ENCODE measurements at regions not wholly inside any gene's neighbourhood (a gene's known extent, or its start where the extent isn't known, plus 50 kb on each side); places are given as distances from the start of the nearest gene placed in this dataset.

DNA sequence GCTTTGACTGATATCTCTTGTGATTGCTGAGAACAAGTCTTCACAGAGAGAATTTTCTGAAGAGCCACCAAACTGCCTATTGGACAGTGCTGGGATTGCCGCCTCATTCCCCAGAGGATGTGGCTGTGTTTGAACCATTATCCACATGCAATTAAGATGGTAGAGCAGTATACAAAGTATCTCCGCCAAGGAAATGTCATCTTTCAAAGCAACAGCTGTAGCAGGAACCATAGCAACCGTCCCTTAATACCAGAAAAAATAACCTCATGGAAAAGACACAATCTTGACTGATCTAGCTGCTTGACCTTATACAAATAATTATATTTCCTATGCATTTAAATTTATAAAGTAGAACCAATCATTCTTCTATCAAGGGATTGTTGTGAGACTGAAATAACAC, 772.6 kb upstream of the FAM98A start:
- no peak for DNase-seq

DNA sequence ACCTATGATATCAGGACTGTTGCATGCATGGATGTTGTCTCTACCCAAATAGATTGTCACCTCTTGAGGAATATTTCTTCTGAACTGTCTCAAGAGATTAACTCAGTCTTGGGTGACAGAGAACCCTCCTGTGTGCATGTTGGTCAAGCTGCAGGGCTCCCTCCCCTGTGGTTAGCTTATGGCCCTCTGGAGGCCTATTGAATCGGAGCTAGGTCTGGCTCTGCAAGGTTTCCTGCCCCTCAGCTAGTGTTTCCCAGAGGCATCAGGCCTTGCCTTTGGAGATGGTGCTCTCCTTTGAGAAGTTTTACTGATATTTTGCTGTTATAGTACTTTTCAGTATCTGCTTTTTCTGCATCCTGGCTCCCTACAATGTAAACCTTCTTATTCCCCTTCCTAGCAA, 769.2 kb upstream of the FAM98A start:
- no peak for DNase-seq

DNA sequence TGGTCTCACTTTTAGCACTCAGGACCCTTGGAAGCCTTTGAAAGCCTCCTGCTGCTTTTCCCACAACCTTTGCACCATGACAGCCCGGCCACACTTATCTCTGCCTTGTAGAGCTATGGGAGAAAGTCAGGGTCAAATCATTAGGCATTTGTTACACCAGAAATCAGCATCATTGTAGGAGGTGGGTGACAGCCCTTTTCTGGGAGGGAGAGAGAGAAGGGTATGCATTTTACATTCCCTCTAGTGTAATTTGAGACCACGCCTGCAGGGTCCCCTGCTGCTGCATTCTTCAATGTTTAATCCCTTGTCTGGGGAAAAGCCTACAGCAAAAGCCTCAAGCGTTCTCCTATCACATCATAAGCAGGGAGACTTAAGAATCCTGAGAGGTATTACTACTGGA, 766.8 kb upstream of the FAM98A start:
- no peak for DNase-seq

DNA sequence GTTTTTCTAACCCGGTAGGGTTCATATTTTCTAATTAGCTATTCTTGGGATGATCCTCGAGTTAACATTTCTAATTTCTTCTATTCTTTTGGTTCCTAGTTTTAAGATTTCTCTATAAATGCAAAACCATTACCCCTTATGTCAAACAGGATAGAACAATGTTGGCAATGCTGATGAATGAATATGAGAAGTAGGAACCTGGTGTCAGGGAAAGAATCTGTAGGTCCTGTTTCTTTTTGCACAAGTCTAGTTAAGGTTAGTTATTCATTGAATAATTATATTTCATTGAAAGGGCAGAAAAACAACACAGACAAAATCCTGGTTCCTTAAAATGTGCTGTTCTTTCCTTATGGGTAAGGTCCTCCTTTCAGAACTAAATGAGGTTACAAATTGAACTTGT, 766.4 kb upstream of the FAM98A start:
- DNase-seq = no peak

DNA sequence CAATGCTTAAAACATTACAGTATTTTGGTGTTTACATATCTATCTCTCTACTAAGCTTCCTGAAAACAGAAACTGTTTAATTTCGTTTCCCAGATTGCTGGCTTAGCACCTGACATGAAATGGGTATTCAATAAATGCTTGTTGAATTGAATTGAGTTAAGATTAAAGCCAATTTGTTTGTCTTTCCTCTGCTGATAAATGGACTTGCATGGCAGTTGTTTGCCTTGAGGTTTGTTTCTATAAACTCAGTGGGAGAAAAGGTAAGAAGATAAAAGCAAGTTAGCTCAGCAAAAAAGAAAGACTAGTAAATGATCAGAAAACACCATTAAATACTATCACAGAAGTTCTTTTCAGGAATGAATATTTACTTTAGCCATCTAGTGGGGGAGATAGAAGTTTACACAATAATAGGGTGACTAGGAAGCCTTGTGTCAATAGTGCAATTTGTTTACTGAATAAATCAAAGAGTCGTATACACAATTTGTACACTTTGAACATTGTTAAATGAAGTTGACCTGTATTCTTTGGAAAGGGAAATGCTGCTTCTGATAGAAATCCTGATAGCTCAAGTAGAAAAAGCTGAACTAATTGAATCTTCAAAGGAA, 754.5 kb upstream of the FAM98A start:
- DNase-seq = no peak

DNA sequence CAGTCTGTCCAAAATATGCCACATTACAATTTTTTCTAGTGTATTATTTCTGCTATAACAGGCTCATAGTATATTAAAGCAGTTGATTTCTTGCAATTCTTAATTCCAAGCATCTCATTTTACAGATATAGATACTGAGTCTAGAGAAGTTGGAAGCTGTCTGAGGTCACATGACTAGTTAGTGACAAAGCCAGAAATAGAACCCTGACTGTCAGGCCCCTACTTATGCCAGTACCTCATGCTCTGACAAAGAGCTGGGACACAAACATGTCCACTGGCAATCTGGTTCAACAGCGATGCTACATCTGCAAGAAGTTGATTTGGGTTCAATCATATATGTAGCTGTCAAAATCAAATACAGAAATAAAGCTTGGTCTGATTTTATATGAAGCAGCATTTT, 750.4 kb upstream of the FAM98A start:
- DNase-seq = no peak

DNA sequence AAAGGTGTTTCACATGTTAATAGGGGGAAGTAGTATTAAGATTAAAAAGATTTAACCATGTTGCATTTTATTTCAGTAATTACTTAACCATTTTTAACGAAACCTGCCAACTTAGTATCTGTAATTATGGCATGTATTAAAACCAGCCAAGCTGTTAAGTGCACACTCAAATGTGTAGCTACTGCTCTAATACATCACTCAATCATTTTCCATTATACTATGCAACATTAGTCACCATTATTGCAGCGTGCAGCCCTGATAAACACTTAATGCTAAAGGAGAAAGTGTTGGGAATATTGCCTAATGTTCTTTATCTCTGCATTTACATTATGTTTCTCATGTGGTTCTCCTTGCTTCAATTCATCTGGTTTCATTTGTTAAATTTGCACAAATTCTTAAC, 745.9 kb upstream of the FAM98A start:
- DNase-seq = no peak

DNA sequence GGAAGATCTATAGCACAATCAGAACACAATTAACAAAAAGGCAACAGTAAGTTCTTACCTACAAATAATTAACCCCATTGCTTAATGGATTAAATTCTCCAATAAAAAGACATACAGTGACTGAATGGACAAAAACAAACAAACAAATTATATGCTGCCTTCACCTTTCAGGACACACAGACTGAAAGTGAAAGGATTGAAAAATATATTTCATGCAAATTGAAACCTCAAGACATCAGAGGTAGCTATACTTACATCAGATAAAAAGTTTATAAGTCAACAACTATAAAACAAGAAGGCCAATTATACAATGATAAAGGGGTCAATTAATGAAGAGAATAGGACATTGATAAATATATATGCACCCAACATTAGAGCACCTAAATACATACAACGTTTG, 741.2 kb upstream of the FAM98A start:
- DNase-seq = no peak

DNA sequence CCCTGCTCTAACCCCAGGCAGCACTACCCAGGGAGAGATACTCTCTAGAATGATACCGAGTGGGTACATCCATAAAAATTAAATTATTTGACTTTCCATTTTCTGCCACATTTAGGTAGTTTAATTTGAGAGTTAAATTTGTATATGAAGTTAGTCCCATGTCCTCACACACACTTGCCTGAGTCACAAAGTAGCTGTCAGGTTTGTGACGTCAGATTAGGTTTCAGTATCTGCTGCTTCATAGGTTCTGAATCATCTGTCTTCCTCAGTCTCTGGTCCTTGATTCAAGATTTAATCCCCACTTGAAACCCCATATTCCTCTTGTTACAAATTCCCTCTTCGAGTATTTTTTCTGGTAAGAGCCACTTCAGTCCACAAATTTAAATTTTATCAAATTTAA, 738.6 kb upstream of the FAM98A start:
- DNase-seq = no peak

DNA sequence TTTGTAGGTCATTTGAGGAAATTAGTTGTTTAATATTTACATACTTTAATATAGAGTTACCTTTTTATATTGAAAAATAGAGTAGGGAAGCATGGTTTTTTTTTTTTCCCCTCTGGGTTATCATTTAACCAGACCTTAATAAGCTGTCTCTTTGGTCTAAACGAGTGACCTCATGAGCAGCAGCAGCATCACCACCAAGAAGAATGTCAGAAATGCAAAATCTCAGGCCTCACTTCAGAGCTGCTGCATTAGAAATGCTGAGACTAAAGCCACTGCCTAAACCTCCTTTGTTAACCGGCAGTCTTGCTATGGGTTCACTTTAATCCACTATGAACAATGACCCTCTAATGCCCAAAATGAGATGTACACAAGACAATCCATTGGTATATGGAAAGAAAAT, 733.7 kb upstream of the FAM98A start:
- DNase-seq = no peak

DNA sequence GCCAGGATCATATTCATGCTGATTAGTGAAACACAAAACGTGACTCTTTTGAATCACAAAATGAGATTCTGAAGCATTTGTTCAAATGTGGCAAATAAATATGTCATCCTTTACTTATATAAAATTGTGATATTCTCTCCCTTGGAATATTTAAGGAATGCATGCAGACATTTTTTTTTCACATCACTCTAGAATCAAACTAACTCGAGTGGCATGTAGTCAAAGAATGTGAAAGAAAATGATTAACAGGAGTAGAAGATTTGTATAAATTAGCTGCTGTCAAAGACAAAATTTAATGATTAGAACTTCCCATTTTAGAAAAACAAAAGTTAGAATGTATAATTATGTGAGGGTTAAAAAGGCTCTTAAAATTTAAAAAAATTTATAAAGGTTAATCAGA, 721.0 kb upstream of the FAM98A start:
- DNase-seq = no peak

DNA sequence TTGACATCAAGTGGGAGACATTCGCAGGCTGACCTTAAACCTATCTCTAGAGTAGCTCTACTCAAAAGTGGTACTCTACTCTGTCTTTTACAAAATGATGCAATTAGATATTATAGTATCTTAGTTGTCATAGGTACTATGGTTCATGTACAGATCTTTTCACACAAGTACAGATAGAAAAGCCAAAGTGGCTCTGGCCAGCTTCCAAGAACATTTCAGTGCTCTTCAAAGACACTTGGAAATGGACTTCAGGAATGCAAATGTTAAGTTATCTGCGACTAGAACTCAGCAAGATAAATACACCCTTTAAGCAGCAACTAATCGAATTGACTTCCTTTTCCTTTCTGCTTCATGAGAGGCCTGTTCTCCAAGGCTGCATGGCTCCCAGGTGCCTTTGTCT, 718.7 kb upstream of the FAM98A start:
- no peak for DNase-seq

DNA sequence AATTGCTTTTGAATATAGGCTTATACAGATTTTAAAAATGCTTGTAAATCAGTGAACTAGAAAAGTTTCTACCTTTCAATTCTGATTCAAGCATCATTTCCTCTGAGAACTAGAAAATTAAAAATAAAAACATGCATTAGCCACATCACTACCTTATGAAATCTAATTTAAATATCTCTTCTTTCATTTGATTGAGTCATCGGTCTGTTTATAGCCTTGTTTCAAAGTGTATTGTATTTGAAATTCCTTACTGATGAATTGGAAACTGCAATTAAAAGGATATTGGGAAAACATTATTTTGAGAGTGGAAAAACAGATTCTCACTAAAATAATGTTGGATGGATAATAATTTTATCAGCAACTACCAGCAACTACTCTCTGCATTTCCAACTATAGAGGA, 717.7 kb upstream of the FAM98A start:
- DNase-seq = no peak

DNA sequence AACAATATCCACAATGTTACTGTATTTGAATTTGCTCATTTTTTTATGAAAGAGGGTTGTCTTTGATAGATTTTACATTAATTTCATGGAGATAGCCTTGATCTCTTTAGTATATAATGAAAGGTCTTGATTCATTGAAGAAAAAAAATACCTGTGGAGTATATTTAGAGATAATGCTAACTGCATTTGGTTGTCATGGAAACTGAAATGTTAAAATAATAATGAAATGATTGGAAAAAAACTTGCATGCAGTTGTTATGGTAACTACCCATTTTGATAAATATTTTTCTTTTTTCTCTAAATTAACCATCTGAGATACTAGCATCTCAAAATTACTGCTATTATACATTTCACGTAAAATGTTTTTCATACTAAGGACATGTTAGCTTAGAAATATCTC, 712.7 kb upstream of the FAM98A start:
- DNase-seq = no peak

DNA sequence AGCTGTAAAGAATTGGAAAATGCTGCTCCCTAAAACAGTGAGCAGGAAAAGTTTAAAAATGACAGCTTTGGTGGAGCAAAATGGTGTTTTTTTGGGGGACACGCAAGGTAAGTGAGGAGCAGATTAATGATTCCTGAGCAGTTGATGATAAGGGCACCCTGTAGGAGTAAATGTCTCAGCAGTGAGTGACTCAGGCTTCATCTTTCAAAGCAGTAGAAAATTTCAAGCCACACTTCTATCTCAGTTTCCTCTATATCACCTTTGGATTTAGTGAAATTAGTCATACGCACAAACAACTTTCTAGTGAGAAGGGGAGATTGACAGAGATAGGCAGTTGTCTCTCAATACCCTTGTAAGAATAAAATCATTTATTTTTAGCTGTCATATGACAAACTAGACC, 709.0 kb upstream of the FAM98A start:
- no peak for DNase-seq

DNA sequence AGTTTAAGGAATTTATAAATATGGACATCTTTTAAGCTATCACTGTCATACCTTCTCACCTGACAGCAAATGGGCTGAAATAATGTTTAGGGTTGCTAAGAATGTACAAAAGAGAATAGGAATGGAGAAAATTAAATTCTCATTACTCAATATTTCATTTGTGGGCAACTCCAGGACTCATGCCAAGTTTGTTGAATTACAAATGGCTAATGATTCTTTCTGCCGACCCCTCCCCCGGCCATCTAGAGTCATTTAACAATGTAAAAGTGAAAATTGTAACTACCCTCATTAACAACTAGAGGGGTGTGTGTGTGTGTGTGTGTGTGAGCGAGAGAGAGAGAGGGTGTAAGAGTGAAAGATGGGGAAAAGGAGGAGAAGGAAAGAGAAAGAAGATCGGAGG, 708.5 kb upstream of the FAM98A start:
- DNase-seq = no peak

DNA sequence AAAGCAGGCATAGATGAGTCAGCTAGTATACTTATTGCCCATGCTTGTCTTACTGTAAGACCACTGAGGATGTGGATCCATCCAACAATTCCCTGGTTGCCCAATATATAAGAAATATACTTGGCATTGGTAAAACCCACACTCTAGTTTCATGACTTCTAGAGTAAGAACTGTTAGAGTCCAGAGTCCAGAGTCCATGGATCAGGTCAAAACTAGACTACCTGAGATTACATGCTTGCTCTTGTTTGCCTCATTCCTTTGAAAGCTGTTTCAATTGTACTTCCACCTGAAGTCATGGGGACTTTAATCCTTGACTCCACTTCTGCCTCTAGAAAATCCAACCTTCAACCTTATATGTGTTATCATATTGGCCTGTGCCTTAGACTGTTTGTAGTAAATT, 707.6 kb upstream of the FAM98A start:
- no peak for DNase-seq

DNA sequence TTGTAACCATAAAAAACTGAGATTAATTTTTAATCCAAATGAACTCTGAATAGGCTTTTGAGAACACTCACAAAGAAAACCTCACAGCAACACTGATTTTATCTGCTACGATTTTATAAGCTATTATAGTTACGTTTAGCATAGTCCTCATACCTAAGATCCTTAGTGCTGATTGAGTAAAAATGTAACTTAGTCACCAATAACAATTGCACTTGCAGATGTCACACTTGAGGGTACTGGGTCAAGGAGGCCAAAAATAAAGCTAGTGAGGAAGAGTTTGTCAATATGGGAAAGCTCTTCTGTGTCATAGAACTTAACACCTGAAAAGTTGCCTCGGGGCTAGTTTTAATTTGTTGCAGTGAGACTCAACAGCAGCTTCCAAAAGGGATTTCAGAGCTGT, 706.5 kb upstream of the FAM98A start:
- DNase-seq = no peak

DNA sequence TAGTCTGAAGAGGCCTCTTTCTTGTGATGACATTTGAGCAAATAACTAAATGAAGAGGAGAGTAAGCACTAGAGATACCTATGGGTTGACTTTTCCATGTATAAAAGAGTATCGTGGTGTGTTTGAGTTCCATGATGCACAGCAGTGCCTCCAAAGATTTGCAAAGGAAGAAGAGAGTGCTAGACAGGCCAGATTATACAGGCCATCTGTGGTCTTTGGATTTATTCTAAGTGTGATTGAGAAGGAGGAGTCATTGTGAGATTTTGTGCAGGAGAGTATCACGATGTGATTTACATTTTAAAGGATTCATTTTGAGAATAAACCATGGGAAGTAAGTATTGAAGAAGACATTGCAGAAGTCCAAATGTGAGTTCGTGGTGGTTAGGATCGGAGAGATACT, 695.9 kb upstream of the FAM98A start:
- no peak for DNase-seq

DNA sequence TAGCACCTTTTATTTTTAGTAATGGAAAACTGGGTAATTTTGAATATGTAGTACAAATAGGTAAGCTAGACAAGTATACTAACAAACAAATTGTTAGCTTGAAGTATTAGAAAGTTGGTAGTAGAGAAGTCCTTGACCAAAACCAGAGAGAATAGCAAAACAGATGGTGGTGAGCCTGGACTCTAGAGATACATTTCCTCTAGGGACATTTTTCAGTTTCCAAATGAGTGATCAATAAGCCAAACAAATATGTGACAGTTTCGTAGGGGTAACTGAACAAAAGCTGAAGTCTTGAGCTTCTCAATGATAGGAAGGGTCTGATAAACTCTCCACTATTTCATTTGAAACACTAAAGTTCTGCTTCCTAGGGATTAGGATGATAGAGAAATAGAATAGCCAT, 692.0 kb upstream of the FAM98A start:
- DNase-seq = no peak

DNA sequence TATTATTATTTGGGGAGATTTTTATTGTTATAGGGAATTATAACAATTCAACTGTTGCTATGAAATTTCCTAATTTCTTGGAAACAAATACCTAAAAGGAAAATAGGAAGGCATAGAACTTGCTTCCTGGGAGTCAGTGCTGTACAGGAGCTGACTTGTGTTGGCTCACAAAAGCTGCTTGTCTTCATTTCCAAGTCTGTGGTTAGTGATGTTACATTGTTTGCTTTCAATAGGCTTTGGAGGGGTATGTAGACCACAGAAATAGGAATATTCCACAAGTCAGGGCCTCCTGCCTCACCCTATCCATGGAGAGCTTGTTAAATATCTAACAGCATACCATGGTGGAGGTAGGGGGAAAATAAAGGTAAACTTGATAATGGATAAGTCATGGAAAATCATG, 688.9 kb upstream of the FAM98A start:
- DNase-seq = no peak

DNA sequence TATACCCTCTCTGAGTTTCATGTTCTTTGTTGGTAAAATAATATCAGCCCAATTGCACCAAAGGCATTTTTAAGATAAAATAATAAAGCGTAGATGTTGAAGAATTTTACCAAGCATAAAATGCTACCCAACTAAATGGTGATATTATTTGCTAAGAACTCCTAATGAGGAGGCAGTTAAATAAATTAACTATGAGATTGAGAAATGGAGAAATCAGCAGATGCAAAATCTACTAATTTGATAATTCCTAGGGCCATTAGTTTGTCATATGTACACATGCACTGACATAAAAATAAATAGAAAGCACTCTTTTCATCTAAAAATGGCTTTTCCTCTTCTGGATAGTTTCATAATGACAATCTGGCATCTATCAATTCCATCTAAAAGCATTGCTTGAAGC, 681.5 kb upstream of the FAM98A start:
- DNase-seq = no peak

DNA sequence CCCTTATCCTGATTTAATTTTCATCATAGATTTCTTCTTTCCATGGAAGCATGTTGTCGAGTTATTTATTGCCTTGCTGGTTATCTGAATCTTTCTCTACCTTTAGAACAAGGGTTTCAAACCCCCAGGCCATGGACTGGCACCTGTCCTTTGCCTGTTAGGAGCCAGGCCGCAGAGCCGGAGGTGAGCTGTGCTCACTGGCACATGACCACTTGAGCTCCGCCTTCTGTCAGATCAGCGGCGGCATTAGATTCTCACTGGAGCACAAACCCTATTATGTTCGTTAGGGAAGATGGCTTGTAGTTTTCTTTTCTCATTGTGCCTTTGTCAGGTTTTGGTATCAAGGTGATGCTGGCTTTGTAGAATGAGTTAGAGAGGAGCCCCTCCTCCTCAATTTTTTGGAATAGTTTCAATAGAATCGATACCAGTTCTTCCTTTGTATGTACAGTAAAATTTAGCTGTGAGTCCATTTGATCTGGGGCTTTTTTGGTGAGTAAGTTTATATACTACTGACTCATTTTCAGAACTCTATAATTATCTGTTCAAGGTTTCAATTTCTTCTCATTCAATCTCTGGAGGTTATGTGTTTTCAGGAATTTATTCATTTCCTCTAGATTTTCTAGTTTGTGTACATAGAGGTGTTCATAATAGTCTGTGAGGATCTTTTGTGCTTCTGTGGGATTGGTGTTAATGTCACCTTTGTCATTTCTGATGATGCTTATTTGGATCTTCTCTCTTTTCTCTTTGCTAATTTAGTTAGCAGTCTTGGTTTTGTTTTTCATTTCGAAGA, 668.0 kb upstream of the FAM98A start:
- no peak for DNase-seq

DNA sequence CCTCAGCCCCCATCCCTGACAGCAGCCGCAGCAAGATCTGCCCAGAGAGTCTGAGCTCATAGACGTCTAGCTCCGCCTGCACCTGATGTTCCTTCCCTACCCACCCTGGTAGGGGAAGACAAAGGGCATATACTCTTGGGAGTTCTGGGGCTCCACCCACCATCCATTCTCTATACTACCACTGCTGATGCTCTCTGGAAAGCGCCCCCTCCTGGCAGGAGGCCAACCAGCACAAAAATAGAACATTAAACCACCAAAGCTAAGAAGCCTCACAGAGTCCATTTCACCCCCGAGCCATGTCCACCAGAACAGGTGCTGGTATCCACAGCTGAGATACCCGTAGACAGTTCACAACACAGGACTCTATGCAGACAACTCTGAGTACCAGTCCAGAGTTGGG, 662.6 kb upstream of the FAM98A start:
- no peak for DNase-seq

DNA sequence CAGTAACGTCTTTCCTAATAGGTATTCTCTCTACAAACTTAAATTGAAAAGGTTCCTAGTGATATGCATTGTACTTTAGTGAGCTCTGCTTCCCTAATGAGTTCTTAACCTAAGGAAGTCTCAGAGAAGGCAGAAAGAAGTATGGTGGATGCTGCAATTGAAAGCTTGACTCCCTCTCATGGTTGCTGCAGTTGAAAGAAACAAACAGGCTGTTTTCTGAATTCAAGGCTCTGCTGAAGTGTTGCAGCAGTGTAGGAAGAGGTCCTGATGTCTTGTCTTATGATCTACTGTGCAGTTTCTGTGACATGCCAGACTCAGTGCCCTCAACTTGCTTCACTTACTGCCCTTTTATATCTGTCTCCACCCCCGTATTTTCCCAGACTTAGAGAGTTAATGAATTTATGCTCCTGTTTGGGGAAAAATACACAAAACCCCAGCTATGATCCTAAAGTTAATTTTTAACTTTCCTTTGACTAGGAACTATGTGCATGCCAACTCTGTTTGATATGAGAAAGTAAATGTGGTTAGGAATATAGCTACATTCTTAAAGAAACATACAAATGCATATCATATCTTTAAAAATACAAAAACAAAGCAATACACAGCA, 655.3 kb upstream of the FAM98A start:
- DNase-seq = no peak

All from T-helper 9 cell (primary cell).